H7 (cell line): ENCODE measurements at regions not wholly inside any gene's neighbourhood (a gene's known extent, or its start where the extent isn't known, plus 50 kb on each side); places are given as distances from the start of the nearest gene placed in this dataset.
"Not testable (repeated sequence)": the region's sequence is repeated elsewhere in the genome, so short reads cannot be mapped to it uniquely, and the experiment has no call there.

Experiments
- DNase-seq: peaks from one replicate; pipeline ENCODE4 v3.0.0; 2012
- H3K27me3 ChIP-seq: 2 replicates; pipeline ENCODE4 v1.6.0; 2011; ENCODE audit warnings: mild to moderate bottlenecking, low read length; ENCODE audit not compliant: control insufficient read depth, insufficient read depth
- H3K36me3 ChIP-seq: replicated peaks from 2 replicates; pipeline ENCODE4 v1.5.1; 2011; ENCODE audit warnings: low read length; ENCODE audit not compliant: control insufficient read depth, insufficient read depth
- H3K4me3 ChIP-seq: 2 replicates; pipeline ENCODE4 v1.5.1; 2011; ENCODE audit warnings: low read depth, mild to moderate bottlenecking, control low read depth, low read length, moderate library complexity; ENCODE audit not compliant: insufficient read depth

GRCh38 chr7:94130716-94131115 is 126.6 kb upstream of the BET1 start:
- DNase-seq = no peak
- Histone ChIP-seq H3K27me3 (no peaks in the 10 kb centered on the region), H3K36me3 (no peaks in the 10 kb centered on the region), H3K4me3 (no peak overlapping the region)

GRCh38 chr7:94133460-94133859 is 129.3 kb upstream of the BET1 start:
- H3K27me3 ChIP-seq = no peaks in the 10 kb centered on the region
- no peaks in the 10 kb centered on the region for H3K36me3 ChIP-seq
- H3K4me3 ChIP-seq = no peak overlapping the region
- DNase-seq = no peak

DNA sequence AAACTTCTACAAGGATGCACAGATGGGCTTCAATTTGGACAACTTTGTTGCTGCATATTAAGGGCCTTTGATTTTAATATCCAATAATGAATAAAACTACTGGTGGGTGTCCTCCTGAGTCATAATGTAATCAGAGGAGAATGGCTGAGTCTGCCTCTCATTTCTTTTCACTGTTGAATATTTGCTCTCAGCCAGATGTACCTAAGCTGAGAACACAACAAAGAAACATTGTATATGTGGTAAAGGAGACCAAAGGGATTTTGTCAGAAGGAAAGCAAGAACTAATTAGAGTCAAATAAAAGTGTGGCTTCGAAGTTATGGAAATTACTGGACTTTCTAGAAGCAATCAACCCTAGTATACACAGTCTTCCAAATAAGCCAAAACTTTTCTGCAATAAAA is 131.0 kb upstream of the BET1 start:
- H3K27me3 ChIP-seq = no peaks in the 10 kb centered on the region
- no peak overlapping the region for H3K4me3 ChIP-seq
- no peak for DNase-seq
- no peaks in the 10 kb centered on the region for H3K36me3 ChIP-seq

DNA sequence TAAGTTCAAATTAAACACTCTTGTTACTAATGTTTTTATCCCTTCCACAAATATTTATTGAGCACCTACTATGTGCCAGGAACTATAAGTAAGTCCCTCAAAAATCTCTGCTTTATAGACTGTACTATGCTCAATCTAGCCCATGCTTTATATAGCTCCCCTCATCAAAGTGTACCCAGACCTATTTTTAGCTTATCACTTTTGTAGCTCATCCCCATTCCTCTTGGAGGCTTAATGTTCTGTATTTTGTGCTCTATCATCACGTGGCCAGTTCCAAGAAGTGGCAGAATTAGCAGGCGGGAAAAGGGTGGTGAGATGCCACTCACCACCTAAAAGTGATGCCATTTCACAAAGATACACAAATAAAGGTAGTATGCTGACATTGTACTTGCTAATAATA is 138.1 kb upstream of the BET1 start:
- H3K36me3 ChIP-seq = no peaks in the 10 kb centered on the region
- H3K27me3 ChIP-seq = no peaks in the 10 kb centered on the region
- H3K4me3 ChIP-seq = no peak overlapping the region
- DNase-seq = no peak

GRCh38 chr7:94145602-94146001 is 141.4 kb upstream of the BET1 start:
- DNase-seq = no peak
- Histone ChIP-seq H3K36me3 (no peaks in the 10 kb centered on the region), H3K27me3 (no peaks in the 10 kb centered on the region), H3K4me3 (no peak overlapping the region)

- Histone ChIP-seq H3K4me3 (no peak overlapping the region), H3K36me3 (no peaks in the 10 kb centered on the region), H3K27me3 (no peaks in the 10 kb centered on the region)
- no peak for DNase-seq
These were observed 142.3 kb upstream of the BET1 start for GRCh38 chr7:94146408-94146807.

GRCh38 chr7:94149789-94150545 is 145.8 kb upstream of the BET1 start:
- Histone ChIP-seq H3K4me3 (no peak overlapping the region), H3K36me3 (no peaks in the 10 kb centered on the region), H3K27me3 (no peaks in the 10 kb centered on the region)
- DNase-seq = no peak

DNA sequence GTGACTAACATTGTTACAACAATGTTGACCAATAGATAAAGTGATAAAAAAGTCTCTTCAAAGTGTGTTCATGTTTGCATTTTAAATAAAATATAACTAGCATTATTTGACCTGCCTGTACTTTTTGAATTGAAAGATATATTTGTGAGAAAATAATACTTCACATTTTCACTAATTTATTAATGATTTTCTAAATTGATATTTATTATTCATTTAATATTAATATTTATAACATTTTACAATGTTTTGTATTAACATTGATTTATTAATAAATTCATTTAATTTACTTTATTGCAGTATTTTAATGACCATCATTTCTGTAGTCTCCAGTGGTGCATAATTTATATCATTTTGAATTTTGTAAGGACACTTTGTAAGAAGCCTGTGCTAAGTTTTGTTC is 150.0 kb upstream of the BET1 start:
- H3K36me3 ChIP-seq = no peaks in the 10 kb centered on the region
- no peak overlapping the region for H3K4me3 ChIP-seq
- H3K27me3 ChIP-seq = no peaks in the 10 kb centered on the region
- no peak for DNase-seq

GRCh38 chr7:94154858-94155257 is 150.7 kb upstream of the BET1 start:
- DNase-seq = no peak
- no peaks in the 10 kb centered on the region for H3K27me3 ChIP-seq
- H3K4me3 ChIP-seq = no peak overlapping the region
- no peaks in the 10 kb centered on the region for H3K36me3 ChIP-seq

DNA sequence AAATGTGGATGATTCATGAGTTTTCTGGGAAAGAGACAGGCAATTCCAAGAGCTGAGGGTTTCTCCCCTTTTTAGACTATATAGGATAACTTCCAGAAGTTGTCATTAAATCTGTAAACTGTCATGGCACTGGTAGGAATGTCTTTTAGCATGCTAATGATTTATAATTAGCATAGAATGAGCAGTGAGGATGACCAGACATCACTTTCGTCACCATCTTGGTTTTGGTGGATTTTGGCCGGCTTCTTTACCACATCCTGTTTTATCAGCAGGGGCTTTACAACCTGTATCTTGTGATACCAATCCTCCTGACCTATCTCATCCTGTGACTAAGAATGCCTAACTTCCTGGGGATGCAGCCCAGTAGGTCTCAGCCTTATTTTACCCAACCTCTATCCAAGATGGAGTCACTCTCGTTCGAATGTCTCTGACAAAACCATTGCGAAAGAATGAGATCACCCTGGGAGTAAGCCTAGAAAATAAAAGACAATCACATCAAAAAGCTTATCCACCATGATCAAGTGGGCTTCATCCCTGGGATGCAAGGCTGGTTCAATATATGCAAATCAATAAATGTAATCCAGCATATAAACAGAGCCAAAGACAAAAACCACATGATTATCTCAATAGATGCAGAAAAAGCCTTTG is 153.6 kb upstream of the BET1 start:
- H3K36me3 ChIP-seq, H3K4me3 ChIP-seq, DNase-seq, H3K27me3 ChIP-seq: not testable (repeated sequence)

DNA sequence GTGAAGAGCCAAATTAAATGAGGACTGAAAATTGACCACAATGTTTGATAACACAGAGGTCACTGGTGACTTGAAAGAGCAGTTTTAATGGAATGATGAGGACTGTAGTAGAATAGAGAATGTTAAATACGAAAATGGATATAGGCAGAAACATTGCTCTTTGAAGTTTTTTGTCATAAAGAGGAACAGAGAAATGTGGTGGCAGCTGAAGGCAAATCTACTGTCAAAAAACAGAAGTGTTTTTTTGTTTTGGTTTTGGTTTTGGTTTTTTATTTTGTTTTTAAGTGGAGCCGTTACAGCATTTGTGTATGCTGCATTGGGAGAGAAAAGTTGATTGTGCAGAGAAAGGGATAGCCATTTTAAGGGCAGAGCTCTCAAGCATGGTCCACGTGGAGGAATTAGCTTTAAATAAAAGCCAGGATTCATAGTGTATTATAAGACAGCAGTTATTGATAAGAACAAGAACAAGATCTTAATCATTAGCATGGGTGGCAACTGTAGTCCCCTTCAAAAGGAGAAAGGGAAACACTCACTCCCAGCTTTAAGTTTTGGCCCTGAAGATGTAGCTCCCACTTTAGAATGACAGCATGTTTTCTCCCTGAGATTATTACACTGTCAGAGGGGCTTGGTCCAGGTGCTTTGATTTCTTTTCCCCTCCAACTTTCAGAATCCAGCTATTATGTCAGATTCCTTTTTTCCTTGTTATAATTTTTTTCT is 156.7 kb upstream of the BET1 start:
- no peaks in the 10 kb centered on the region for H3K36me3 ChIP-seq
- no peak overlapping the region for H3K4me3 ChIP-seq
- DNase-seq = no peak
- H3K27me3 ChIP-seq = no peaks in the 10 kb centered on the region

DNA sequence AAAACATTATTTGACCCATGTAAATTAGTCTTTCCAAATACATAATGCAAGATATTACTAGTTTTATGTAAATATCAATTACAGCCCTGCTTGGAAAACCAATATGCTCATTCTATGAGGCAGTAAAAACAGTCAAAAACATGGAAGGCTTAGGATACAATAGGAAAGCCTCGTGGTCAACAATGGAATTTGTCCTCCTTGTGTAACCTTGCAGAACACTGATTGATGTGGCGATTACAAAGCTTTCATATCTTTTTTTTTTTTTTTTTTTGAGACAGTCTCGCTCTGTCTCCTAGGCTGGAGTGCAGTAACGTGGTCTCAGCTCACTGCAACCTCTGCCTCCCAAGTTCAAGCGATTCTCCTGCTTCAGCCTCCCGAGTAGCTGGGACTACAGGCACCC is 157.3 kb upstream of the BET1 start:
- H3K27me3 ChIP-seq = no peaks in the 10 kb centered on the region
- no peaks in the 10 kb centered on the region for H3K36me3 ChIP-seq
- no peak overlapping the region for H3K4me3 ChIP-seq
- DNase-seq = no peak

DNA sequence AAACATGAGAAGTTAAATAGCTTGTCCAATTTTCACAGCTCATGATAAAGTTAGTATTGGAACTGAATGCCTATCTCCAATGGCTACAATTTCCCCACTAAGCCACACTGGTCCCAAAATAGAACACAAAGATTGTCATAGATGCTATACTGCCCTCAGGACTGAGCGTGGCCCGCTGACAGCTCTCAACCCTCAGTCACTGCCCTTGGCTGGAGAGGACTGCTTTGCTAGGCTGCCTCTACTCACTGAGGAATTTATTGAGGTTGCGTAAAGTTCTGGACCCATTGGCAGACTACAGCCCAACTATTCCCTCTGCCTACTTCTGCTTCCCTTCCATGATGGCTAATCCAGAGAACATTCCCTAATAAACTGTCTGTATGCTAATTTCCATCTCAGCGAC is 165.5 kb upstream of the BET1 start:
- H3K4me3 ChIP-seq = no peak overlapping the region
- no peaks in the 10 kb centered on the region for H3K27me3 ChIP-seq
- no peaks in the 10 kb centered on the region for H3K36me3 ChIP-seq
- DNase-seq = no peak

- Histone ChIP-seq H3K36me3 (no peaks in the 10 kb centered on the region), H3K4me3 (no peak overlapping the region), H3K27me3 (no peaks in the 10 kb centered on the region)
- DNase-seq = no peak
These were observed 166.7 kb upstream of the BET1 start for GRCh38 chr7:94170836-94171235.

DNA sequence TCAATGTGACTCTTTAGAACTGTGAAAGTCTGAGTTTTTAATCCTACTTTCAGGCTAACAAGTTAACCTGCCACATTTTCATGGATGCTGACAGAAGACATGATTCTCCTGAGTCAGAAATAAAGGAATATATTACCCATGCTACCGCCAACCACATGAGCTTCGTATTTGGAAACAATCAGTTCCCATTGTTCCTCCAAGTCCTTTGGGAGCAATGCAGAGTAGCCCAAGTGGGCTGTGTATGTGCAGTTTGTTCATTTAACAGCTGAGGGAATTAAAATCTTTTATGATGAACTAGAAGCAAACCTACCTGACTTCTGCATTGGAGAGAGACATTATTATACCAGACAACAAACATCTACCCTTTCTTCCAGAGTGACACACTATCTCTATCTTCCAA is 169.3 kb upstream of the BET1 start:
- no peak for DNase-seq
- no peaks in the 10 kb centered on the region for H3K36me3 ChIP-seq
- H3K27me3 ChIP-seq = no peaks in the 10 kb centered on the region
- H3K4me3 ChIP-seq = no peak overlapping the region
